ENCODE measurements at regions not wholly inside any gene's neighbourhood (a gene's known extent, or its start where the extent isn't known, plus 50 kb on each side); places are given as distances from the start of the nearest gene placed in this dataset.

GRCh38 chr2:83970217-83970929 lies 488.7 kb downstream of the SUCLG1 start (continued):
- TF ChIP-seq ATF3 (IDR thresholded peaks at IDR 0.05) = no peak
- no peak for TF ChIP-seq ATF3 (CRISPR knock-in tag; conservative IDR thresholded peaks at IDR 0.05)
- TF ChIP-seq TCF3 (CRISPR knock-in tag; IDR thresholded peaks at IDR 0.05) = peak; percentile 24; the same call in 1 of the 2 replicates
- TF ChIP-seq SMARCA4 (IDR thresholded peaks at IDR 0.05) = peak; percentile 61; the same call in 1 of the 2 replicates
- TF ChIP-seq CBFA2T2 (conservative IDR thresholded peaks at IDR 0.05) = 0 out of 2 replicates have a peak, but pooled peaks have one; percentile 20
- no peak for TF ChIP-seq THRAP3 (IDR thresholded peaks at IDR 0.05; ENCODE audit: borderline replicate concordance)
- no peak for TF ChIP-seq ZNF79 (CRISPR knock-in tag; IDR thresholded peaks at IDR 0.05; ENCODE audit: low read depth)
- TF ChIP-seq ZNF592 (IDR thresholded peaks at IDR 0.05) = peak; percentile 35
- peak; percentile 76 for TF ChIP-seq SPI1 (IDR thresholded peaks at IDR 0.05; ENCODE audit: borderline replicate concordance, low read depth, low read length)
- TF ChIP-seq MBD1 (CRISPR knock-in tag; IDR thresholded peaks at IDR 0.05) = no peak
- peak; percentile 51 for TF ChIP-seq CBFA2T3 (IDR thresholded peaks at IDR 0.05)
- TF ChIP-seq HDAC1 (IDR thresholded peaks at IDR 0.05) = no peak
- 0 out of 2 replicates have a peak, but pooled peaks have one; percentile 35 for TF ChIP-seq ZNF384 (IDR thresholded peaks at IDR 0.05; ENCODE audit: low read depth, low read length)
- no peak for TF ChIP-seq ZNF165 (CRISPR knock-in tag; IDR thresholded peaks at IDR 0.05; ENCODE audit: borderline replicate concordance)
- TF ChIP-seq SETDB1 (IDR thresholded peaks at IDR 0.05; ENCODE audit: low read length) = no peak
- TF ChIP-seq ZFX (CRISPR knock-in tag; IDR thresholded peaks at IDR 0.05) = no peak
- TF ChIP-seq HOMEZ (CRISPR knock-in tag; IDR thresholded peaks at IDR 0.05) = no peak
- no peak for TF ChIP-seq HINFP (tag; conservative IDR thresholded peaks at IDR 0.05; ENCODE audit: low read depth)
